ENCODE measurements at regions not wholly inside any gene's neighbourhood (a gene's known extent, or its start where the extent isn't known, plus 50 kb on each side); places are given as distances from the start of the nearest gene placed in this dataset.

DNA sequence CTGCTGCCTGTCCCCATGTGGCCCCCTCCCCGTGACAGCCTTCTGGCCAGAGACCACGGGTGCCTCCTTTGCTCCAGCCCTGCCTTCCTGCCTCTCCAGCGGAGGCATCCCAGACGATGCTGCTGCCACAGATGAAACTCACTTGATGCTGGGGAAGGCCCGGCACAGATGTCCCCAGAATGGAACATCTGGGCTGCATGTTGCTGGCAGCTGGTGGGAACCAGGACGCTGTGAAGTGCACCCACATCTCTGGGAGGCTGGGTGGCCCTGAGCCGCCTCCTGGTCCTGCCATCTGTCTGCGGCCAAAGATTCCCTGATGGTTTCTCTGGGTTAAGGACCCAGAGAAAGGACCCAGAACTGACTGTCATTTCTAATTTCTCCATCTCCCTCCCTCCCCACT is 51.9 kb upstream of the PTPRS start:
- DNase-seq (ENCODE audit: low spot score) (no peak), FAIRE-seq (no peak)

DNA sequence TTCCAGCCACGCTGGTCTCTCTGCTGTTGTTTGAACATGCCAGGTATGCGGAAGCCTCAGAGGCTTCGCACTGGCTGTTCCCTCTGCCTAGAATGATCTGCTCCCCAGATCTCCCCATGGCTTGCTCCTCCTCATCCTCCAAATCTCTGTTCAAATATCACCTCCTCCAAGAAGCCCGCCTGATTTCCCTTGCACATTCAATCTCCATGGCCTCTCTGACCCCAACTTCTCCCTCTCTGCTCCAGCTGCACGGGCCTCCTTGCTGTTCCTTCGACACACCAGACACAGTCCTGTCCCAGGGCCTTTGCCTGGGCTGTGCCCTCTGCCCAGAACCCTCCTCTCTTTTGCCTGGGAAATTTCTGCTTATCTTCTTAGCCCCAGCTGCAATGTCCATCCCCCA is 52.5 kb upstream of the PTPRS start:
- no peak for FAIRE-seq

DNA sequence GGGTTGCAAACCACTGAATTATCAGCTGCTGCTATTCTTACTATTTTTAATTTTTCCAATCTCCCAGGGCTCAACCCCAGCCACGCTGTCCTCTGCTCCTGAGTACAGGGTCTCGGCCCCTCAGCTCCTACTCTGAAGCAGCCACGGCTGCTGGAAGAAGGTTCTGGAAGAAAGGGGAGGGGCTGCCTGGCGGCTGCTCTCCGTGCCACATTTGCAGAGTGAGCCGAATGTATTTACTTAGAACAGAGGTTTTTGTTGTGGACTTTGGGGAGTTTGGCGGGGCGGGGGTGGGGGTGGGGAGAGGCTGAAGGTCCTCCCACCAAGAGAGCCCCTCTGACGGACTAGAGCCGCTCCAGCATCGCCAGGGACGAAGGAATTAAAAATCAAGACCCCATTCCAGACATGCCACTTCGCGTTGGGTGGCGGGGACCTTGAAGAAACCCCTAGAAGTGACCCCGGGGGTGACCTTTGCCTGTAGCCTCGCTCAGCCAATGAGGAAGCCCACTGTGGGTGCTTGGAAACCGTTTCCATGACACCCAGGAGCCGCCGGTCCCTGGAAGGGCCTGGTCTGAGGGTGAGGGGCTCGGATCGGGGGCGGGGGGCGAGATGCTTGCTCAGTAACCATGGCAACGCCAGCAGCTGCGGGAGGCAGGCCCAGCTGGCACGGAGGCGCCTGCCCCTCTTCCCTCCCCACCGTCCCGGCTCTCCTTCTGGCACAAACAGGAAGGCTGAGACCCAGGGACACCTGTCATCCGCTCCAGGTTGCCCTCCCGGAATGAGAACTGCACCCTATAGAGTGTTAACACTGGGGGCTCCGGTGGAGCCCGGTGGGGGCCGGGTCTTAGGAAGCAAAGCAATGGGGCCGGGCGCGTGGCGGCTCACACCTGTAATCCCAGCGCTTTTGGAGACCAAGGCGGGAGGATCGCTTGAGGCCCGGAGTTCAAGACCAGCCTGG is 54.2 kb upstream of the PTPRS start:
- FAIRE-seq (no peak), DNase-seq (ENCODE audit: low spot score) (no peak)

More for the DNA sequence above, 52.5 kb upstream of the PTPRS start:
- no peak for DNase-seq (ENCODE audit: low spot score)

DNA sequence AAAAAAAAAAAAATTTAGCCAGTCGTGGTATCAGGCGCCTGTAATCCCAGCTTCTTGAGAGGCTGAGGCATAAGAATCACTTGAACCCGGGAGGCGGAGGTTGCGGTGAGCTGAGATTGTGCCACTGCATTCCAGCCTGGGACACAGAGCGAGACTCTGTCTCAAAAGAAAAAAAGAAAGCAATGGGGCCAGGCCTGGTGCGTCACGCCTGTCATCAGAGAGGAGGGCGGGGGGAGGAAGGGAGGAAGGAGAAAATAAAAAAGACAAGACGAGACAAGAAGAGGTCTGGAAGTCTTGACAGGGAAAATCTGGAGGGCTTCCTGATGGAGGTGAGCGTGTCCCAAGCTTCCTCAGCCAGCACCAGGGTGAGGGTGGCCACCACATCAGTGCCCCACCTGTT is 54.9 kb upstream of the PTPRS start:
- DNase-seq (ENCODE audit: low spot score) (no peak), FAIRE-seq (no peak)

DNA sequence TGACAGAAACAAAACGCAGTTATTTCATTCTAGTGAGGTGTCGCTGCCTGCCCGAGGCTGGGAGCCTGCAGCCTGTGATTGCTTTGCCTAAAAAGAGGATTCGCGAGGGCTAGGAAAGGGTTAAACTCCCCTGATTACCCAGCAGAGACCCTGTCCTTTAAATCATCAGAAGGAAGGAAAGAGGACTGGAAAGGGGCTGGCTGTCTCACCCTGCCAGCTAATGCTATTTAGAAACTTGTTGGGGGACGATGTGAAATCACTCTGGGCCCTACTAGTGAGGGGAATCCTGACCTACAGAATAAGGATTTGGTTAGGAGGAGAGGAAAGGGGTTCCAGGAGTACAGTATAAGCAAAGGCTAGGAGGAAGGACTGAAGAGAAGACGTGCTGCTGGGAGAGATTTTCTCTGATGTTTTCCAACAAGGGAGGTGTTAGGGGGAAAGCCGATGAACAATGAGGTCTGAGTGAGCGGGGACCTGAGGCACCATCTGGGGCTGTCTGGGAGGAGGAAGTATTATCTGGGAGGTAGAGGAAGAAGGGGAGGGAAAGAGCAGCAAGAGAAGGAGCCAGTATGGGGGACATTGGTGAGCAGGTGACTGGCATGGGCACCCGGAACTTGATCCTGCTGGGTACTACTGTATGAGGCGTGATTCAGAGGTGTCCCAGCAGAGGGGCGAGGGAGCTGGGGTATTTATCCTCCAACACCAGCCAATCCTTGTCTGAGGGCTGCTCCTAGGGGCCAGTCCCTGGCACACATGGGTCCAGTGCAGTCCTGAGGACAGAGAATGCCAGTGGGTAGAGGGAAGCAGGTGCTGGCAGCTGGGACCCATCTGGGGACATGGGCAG is 55.7 kb upstream of the PTPRS start:
- FAIRE-seq (no peak), DNase-seq (ENCODE audit: low spot score) (no peak)

DNA sequence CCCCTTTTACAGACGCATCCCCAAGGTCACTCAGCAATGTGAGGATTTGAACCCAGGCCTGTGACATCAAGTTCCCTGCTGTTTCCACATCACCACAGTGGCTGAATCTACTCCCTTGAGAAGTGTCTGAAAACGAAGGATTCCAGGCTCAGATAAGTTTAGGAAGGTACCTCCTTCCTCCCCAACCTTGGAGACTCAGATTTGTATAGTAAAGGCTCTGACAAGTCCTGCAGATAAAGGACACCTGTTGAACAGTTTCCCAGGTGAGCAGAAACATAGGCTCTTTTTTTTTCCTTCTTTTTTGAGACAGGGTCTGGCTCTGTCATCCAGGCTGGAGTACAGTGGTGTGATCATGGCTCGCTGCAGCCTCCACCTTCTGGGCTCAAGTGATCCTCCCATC is 56.4 kb upstream of the PTPRS start:
- FAIRE-seq = no peak
- no peak for DNase-seq (ENCODE audit: low spot score)

DNA sequence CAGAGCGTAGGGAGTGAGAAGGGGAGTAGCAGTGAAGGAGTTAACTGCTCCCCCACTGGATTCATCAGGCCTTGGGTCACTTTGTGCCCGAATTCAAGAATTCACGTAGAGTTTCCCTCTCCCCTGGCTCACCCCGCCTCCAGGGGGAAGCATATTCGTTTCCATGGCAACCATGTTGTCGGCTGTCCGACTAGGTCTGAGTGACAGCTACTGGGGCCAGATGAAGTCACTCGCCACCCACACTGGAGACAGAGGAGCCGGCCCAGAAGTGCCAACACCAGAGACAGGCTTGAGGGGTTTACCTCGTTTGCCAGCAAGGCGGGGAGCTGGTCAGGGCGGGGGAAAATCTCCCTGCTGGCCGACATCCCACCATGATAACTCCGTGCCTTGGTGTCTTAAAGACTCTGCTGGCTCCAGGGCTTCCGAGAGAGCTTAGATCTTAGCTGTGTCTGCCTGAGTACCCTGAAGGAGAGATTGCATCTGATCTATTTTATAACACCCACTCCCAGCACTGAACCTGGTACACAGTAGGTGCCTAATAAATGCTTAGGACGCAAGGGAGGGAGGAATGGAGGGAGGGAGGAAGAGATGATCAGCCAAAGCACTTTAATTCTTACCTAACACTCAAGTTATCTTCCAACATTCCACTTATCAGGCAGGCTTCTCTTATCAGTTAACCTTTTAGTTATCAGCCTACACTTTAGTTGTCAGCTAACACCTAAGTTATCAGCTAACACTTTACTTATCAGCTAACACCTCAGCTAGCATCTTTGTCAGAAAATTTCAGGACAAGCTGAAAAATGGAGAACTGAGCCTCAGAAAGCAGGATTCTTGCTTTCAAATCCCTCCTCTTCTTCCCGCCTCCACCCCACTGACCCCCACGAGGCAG is 57.2 kb upstream of the ZNRF4 start:
- FAIRE-seq (no peak), DNase-seq (ENCODE audit: low spot score) (no peak)

DNA sequence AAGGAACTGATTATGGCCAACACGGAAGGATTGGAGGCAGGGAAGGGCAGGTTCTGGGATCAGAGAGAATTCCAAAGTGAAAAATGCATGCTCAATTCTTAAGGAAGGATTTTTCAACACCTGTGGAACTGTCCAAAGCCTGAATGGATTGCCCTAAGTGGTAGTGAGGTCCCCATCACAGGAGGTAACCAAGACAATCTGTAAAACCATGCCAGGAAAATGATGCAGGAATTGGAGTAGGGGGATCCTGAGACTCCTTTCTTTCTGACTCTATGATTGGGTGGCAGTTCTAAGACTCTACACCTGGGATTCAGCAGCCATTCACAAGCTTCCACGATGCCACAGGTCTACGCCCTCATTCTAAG is 56.5 kb upstream of the ZNRF4 start:
- no peak for FAIRE-seq
- DNase-seq (ENCODE audit: low spot score) = no peak

DNA sequence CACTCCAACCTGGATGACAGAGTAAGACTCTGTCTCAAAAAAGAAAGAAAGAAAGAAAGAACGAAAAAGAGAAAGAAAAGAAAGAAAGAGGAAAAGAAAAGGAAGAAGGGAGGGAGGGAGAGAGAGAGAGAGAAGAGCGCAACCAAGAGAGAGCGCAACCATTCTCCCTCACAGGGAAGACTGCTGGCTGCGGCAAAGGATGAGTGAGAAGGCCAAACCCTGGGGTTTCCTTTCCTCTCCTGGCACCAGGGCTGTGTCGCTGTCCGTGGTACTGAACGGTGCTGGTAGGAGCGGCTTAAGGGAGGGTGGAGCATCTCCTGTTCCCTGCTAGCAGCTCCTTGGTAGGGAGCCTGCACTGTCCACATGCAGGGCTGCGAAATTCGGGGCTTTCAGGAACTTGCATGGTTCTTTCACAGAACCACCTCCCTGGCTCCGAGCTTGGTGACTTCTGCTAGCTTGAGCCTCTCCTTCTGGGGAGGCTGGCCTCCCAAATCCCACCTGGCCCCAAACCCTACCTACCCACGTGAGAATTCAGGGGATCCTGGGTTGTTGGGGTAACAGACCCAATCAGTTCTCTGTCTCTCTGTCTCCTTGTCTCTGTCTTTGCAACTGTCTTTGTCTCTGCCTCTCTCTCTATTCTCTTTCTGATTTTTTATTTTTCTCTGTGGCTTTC is 51.1 kb upstream of the ZNRF4 start:
- DNase-seq (ENCODE audit: low spot score) (peak; percentile 31), FAIRE-seq (no peak)
